ENCODE measurements at regions not wholly inside any gene's neighbourhood (a gene's known extent, or its start where the extent isn't known, plus 50 kb on each side); places are given as distances from the start of the nearest gene placed in this dataset.

DNA sequence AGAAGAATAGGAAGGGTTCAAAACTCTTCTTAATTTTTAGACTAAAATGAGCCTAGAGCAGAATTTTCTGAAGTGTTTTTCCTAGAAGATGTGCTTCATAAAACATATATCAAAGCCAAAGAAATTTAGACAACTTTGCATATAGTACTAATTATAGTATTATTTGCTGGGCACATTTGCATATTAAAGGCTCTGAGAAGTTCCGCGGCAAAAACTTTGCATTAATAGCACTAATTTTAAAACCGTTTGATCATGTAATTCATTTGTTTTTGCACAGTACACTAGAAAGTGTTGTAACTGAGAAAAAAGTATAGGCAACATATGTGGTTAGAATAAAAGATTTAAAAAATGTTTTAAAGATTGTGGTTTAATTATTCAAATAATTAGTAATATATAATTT lies 412.0 kb upstream of the NR2F2 start:
- no peaks in the 10 kb centered on the region for H3K36me3 ChIP-seq (ENCODE audit: insufficient read depth, low read length)
- H3K27ac ChIP-seq (ENCODE audit: low read depth, low read length): no peak overlapping the region
- no peaks in the 10 kb centered on the region for H3K9me3 ChIP-seq (ENCODE audit: low read length)
- H3K4me1 ChIP-seq (ENCODE audit: insufficient read depth, low read length): no peaks in the 10 kb centered on the region
- no peaks in the 10 kb centered on the region for H3K27me3 ChIP-seq (ENCODE audit: control insufficient read depth in 1 of 2, insufficient read depth in 2 of 2, low read length in 2 of 2)
- H3K9ac ChIP-seq (ENCODE audit: low read length): no peak overlapping the region
- no peak overlapping the region for H3K4me3 ChIP-seq (ENCODE audit: low read depth in 1 of 2, low read length in 2 of 2)

DNA sequence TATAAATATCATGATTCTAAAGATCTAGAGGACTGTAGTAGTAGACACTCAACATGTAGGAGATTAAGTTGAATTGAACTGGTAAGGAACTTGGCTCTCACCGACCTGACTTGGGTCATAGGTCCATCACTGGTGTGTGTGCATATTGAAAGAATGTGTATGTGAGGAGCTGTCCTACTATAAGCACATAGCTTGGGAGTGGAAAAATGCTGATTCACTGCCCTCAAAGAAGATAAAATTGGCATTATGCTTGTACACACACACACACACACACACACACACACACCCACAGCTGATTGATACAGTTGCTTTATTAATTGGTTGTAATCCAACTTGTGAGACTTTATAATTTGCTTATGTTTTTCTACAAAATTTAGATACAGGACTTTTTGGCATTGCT lies 411.0 kb upstream of the NR2F2 start:
- H3K27me3 ChIP-seq (ENCODE audit: control insufficient read depth in 1 of 2, insufficient read depth in 2 of 2, low read length in 2 of 2): no peaks in the 10 kb centered on the region
- H3K4me1 ChIP-seq (ENCODE audit: insufficient read depth, low read length): no peaks in the 10 kb centered on the region
- H3K36me3 ChIP-seq (ENCODE audit: insufficient read depth, low read length): no peaks in the 10 kb centered on the region

DNA sequence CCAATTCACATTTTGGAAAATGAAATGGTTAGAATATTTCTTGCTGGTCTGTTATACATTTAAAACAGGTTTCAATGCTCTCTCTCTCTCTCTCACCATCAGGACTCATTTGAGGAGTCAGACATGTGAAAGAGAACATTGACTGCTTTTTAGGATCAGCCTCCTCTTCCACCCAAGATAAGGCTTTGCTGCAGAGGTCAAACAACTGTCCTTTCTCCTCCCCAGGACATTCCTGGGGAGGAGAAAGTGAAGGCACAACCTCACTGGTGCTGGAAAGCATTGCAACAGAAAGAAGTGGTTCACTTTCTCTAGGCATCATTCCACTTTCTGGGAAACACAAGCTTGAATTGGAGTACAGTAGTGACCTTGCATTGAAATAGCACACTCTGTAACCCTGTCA lies 409.1 kb upstream of the NR2F2 start:
- Histone ChIP-seq H3K27me3 (ENCODE audit: control insufficient read depth in 1 of 2, insufficient read depth in 2 of 2, low read length in 2 of 2) (no peaks in the 10 kb centered on the region), H3K9me3 (ENCODE audit: low read length) (no peaks in the 10 kb centered on the region), H3K9ac (ENCODE audit: low read length) (no peak overlapping the region), H3K4me1 (ENCODE audit: insufficient read depth, low read length) (no peaks in the 10 kb centered on the region), H3K36me3 (ENCODE audit: insufficient read depth, low read length) (no peaks in the 10 kb centered on the region), H3K27ac (ENCODE audit: low read depth, low read length) (no peak overlapping the region), H3K4me3 (ENCODE audit: low read depth in 1 of 2, low read length in 2 of 2) (no peak overlapping the region)

More for the DNA sequence above, 411.0 kb upstream of the NR2F2 start:
- no peaks in the 10 kb centered on the region for H3K9me3 ChIP-seq (ENCODE audit: low read length)
- no peak overlapping the region for H3K27ac ChIP-seq (ENCODE audit: low read depth, low read length)
- H3K9ac ChIP-seq (ENCODE audit: low read length): no peak overlapping the region
- no peak overlapping the region for H3K4me3 ChIP-seq (ENCODE audit: low read depth in 1 of 2, low read length in 2 of 2)

DNA sequence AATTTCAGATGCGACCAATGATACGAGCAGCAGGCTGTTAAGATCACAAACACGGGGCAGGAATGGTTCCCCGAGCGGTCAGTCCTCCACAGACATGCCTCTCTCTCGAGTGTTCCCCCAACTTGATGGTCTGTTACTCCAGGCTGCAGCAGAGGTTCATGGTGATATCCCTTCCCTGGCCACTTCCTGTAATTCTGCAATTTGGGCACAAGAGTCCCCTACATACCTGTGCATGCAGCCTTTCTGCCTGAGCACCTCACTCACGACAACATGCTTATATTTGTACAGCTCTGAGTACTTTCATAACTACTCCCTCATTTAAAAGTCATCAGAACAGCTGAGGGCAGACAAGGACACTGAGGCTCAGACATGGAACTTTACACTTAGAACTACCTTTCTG lies 408.1 kb upstream of the NR2F2 start:
- no peak overlapping the region for H3K9ac ChIP-seq (ENCODE audit: low read length)

DNA sequence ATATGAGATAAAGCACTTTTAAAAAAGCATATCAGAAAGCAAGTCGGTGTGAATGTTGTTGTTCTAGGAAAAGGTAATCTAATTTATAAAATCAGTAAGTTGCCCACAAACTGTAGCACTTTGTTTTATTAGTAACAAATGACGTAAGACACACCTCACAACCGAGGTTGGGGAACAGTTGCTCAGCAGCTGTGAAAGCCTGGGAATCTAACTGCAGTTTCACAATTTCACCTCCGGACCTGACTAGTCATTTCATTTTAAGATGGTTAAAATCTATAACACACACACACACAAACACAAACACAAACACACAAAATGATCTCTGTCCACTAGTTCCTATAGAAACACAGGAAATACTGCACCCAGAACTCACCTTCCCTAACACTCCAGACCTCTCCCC lies 406.7 kb upstream of the NR2F2 start:
- no peak overlapping the region for H3K9ac ChIP-seq (ENCODE audit: low read length)
- H3K27me3 ChIP-seq (ENCODE audit: control insufficient read depth in 1 of 2, insufficient read depth in 2 of 2, low read length in 2 of 2): no peaks in the 10 kb centered on the region
- no peaks in the 10 kb centered on the region for H3K36me3 ChIP-seq (ENCODE audit: insufficient read depth, low read length)
- H3K4me3 ChIP-seq (ENCODE audit: low read depth in 1 of 2, low read length in 2 of 2): no peak overlapping the region
- H3K9me3 ChIP-seq (ENCODE audit: low read length): no peaks in the 10 kb centered on the region
- no peak overlapping the region for H3K27ac ChIP-seq (ENCODE audit: low read depth, low read length)
- H3K4me1 ChIP-seq (ENCODE audit: insufficient read depth, low read length): no peaks in the 10 kb centered on the region

More for the DNA sequence above, 408.1 kb upstream of the NR2F2 start:
- Histone ChIP-seq H3K36me3 (ENCODE audit: insufficient read depth, low read length) (no peaks in the 10 kb centered on the region), H3K27ac (ENCODE audit: low read depth, low read length) (no peak overlapping the region), H3K4me1 (ENCODE audit: insufficient read depth, low read length) (no peaks in the 10 kb centered on the region), H3K27me3 (ENCODE audit: control insufficient read depth in 1 of 2, insufficient read depth in 2 of 2, low read length in 2 of 2) (no peaks in the 10 kb centered on the region), H3K4me3 (ENCODE audit: low read depth in 1 of 2, low read length in 2 of 2) (no peak overlapping the region), H3K9me3 (ENCODE audit: low read length) (no peaks in the 10 kb centered on the region)

DNA sequence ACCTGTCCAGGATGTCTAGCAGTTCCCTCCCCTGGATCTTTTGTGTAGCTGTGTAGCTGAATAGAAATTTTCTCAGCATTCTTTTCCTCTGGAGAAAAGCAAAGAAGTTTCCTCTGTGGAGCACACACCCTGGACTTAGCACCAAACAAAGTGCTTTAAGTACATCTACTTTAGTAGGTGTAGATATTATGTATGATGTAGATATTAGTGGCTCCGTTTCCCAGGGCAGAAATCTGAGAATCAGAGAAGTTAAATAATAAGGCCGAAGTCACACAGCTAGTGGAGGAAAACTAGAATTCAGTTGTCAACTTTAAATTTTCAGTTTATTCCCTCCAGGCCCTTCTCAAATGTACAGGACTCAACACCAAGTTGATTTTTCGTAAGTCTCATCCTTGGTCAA lies 401.7 kb upstream of the NR2F2 start:
- H3K27ac ChIP-seq (ENCODE audit: low read depth, low read length): no peak overlapping the region
- H3K4me3 ChIP-seq (ENCODE audit: low read depth in 1 of 2, low read length in 2 of 2): no peak overlapping the region
- no peaks in the 10 kb centered on the region for H3K36me3 ChIP-seq (ENCODE audit: insufficient read depth, low read length)
- H3K27me3 ChIP-seq (ENCODE audit: control insufficient read depth in 1 of 2, insufficient read depth in 2 of 2, low read length in 2 of 2): no peaks in the 10 kb centered on the region
- H3K9me3 ChIP-seq (ENCODE audit: low read length): no peaks in the 10 kb centered on the region
- H3K9ac ChIP-seq (ENCODE audit: low read length): no peak overlapping the region
- no peaks in the 10 kb centered on the region for H3K4me1 ChIP-seq (ENCODE audit: insufficient read depth, low read length)

DNA sequence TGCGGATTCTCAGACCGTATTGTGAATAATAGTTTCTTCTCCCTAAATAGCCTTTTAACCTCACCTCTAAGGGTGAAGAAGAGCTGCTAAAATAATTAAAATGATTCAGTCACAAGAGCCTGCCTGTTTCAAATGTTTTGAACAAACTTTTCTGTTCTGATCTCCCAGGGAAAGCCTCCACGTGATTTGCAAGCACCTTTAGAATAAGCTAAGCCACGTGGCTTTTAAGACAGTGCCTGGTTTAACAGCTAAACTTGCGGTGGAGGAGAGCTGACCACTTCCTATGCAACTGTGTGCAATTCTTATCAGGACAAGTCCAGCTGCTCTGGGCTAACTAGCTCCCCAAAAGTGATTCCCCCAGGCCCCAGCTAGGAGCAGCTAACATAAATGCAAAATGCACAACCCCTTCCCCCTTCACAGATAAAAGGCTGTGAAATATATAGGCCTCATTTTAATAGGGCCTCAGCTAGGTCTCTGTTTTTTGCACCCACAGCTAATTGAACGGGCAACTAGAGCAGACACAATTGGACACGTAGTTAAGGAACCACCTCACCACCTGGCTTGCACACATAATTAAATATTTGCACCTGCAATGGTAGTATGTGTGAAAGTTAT lies 401.2 kb upstream of the NR2F2 start:
- Histone ChIP-seq H3K27me3 (ENCODE audit: control insufficient read depth in 1 of 2, insufficient read depth in 2 of 2, low read length in 2 of 2) (no peaks in the 10 kb centered on the region), H3K27ac (ENCODE audit: low read depth, low read length) (no peak overlapping the region), H3K9ac (ENCODE audit: low read length) (no peak overlapping the region), H3K4me3 (ENCODE audit: low read depth in 1 of 2, low read length in 2 of 2) (no peak overlapping the region), H3K4me1 (ENCODE audit: insufficient read depth, low read length) (no peaks in the 10 kb centered on the region), H3K36me3 (ENCODE audit: insufficient read depth, low read length) (no peaks in the 10 kb centered on the region), H3K9me3 (ENCODE audit: low read length) (no peaks in the 10 kb centered on the region)

DNA sequence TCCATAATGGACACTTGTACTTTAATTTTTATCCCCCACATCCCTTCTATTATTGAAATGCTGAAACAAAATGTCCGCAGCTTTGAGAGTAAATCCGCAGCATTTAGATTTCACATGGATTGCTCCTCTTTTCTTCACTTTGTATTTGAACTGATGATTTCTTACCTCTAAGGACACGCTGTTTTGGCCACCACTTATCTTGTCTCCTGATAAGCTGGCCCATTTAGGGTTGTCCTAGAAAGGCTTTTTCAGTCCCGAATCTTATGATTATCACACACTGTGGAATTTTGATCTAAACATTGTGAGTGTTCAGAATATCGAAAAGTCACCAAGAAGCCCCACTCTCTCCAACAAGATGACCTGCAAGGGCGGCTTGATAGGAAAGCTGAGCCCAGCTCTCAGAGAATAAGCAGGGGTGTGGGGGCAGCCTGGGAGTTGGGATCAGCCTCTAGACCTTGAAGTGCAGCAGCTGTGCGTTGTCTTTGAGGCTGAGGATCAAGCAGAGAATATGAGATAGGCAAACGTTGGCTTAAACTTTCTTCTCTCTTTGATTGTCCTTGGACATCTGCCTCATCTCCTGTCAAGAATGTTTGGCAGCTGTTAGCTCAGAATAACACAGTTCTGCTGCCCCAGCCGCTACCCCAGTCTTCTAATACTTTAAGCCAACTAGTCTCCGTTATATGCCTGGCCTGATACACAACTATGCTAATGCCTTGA lies 399.7 kb upstream of the NR2F2 start:
- H3K4me1 ChIP-seq (ENCODE audit: insufficient read depth, low read length): no peaks in the 10 kb centered on the region
- no peaks in the 10 kb centered on the region for H3K9me3 ChIP-seq (ENCODE audit: low read length)
- no peak overlapping the region for H3K27ac ChIP-seq (ENCODE audit: low read depth, low read length)
- H3K36me3 ChIP-seq (ENCODE audit: insufficient read depth, low read length): no peaks in the 10 kb centered on the region
- no peak overlapping the region for H3K9ac ChIP-seq (ENCODE audit: low read length)
- H3K4me3 ChIP-seq (ENCODE audit: low read depth in 1 of 2, low read length in 2 of 2): no peak overlapping the region
- H3K27me3 ChIP-seq (ENCODE audit: control insufficient read depth in 1 of 2, insufficient read depth in 2 of 2, low read length in 2 of 2): no peaks in the 10 kb centered on the region

DNA sequence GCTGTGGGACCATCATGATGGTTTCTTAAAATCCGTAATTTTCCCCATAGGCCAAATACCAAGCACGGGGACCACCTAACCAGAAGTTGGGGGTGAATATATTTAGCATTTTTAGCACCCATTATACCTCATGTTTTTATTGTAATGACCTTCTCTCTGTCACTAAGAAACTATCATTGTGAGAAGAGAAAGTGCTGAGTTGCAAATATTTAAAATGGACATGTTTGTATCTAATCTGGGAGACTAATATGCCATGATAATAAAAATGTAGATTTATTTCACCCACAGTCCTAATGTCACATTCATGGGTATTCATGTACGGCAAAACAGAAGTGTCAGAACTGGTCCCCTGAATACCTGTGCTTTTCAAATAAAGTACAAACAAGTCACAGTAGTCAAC lies 398.9 kb upstream of the NR2F2 start:
- no peaks in the 10 kb centered on the region for H3K4me1 ChIP-seq (ENCODE audit: insufficient read depth, low read length)
- H3K9me3 ChIP-seq (ENCODE audit: low read length): no peaks in the 10 kb centered on the region
- no peak overlapping the region for H3K9ac ChIP-seq (ENCODE audit: low read length)
- H3K27ac ChIP-seq (ENCODE audit: low read depth, low read length): no peak overlapping the region
- H3K36me3 ChIP-seq (ENCODE audit: insufficient read depth, low read length): no peaks in the 10 kb centered on the region
- no peaks in the 10 kb centered on the region for H3K27me3 ChIP-seq (ENCODE audit: control insufficient read depth in 1 of 2, insufficient read depth in 2 of 2, low read length in 2 of 2)
- no peak overlapping the region for H3K4me3 ChIP-seq (ENCODE audit: low read depth in 1 of 2, low read length in 2 of 2)

DNA sequence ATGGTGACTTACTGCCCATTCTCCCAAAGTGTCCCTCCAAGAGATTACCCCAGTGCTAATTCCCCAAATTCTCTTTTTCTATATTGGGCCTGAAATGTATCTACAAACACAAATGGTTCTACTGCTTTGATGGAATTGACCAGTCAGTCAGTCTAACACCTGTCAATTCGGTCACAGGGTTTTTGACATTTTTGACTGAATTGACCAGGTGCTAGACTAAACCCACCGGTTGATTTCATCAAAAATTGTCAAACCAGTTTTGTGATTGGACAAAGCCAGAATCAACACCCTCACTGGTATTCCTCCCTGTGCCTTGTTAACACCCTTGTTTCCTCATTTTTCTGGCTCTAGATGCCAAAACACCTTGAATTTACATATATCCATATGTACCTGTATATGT lies 398.4 kb upstream of the NR2F2 start:
- Histone ChIP-seq H3K36me3 (ENCODE audit: insufficient read depth, low read length) (no peaks in the 10 kb centered on the region), H3K4me3 (ENCODE audit: low read depth in 1 of 2, low read length in 2 of 2) (no peak overlapping the region), H3K9ac (ENCODE audit: low read length) (no peak overlapping the region), H3K9me3 (ENCODE audit: low read length) (no peaks in the 10 kb centered on the region), H3K27me3 (ENCODE audit: control insufficient read depth in 1 of 2, insufficient read depth in 2 of 2, low read length in 2 of 2) (no peaks in the 10 kb centered on the region), H3K4me1 (ENCODE audit: insufficient read depth, low read length) (no peaks in the 10 kb centered on the region), H3K27ac (ENCODE audit: low read depth, low read length) (no peak overlapping the region)

DNA sequence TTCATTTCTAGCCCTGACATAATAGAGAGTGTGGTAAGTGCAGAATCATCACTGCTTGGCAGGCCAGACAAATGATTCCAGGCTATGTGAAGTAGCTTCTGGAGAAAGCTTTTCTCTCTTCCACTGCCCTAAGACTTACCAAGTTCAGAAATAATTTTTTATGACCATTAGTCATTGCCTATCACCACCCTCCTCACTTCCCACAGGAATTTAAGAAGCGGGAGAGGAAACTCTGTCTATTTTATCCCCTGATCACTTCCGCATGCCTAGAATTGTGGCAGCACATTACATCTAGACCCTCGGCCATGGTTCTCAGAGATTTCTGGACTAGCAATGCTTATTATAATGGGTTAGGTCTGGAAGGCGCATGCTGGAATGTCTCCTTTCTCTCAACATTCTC lies 397.8 kb upstream of the NR2F2 start:
- Histone ChIP-seq H3K4me3 (ENCODE audit: low read depth in 1 of 2, low read length in 2 of 2) (no peak overlapping the region), H3K9ac (ENCODE audit: low read length) (no peak overlapping the region), H3K4me1 (ENCODE audit: insufficient read depth, low read length) (no peaks in the 10 kb centered on the region), H3K27ac (ENCODE audit: low read depth, low read length) (no peak overlapping the region), H3K9me3 (ENCODE audit: low read length) (no peaks in the 10 kb centered on the region), H3K27me3 (ENCODE audit: control insufficient read depth in 1 of 2, insufficient read depth in 2 of 2, low read length in 2 of 2) (no peaks in the 10 kb centered on the region), H3K36me3 (ENCODE audit: insufficient read depth, low read length) (no peaks in the 10 kb centered on the region)

DNA sequence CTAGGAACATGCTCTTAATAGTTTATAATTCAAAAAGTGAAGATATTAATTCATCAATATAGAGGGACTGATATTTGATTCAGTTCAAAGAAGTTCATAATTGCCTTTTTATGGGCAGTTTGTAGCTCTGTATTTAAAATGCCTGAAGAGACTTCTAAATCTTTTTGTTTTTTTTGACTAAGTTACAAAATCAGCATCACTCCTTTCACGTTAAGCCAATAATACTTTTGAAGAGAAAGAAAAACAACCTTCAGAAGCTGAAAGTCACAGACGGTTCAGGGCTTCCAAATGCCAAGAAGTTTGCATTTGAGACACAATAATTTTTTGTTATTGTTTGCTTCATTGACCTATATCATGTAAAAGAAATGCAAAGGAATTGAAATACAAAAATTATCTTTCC lies 394.6 kb upstream of the NR2F2 start:
- Histone ChIP-seq H3K27me3 (ENCODE audit: control insufficient read depth in 1 of 2, insufficient read depth in 2 of 2, low read length in 2 of 2) (no peaks in the 10 kb centered on the region), H3K36me3 (ENCODE audit: insufficient read depth, low read length) (no peaks in the 10 kb centered on the region), H3K9me3 (ENCODE audit: low read length) (no peaks in the 10 kb centered on the region), H3K27ac (ENCODE audit: low read depth, low read length) (no peak overlapping the region), H3K4me1 (ENCODE audit: insufficient read depth, low read length) (no peaks in the 10 kb centered on the region), H3K4me3 (ENCODE audit: low read depth in 1 of 2, low read length in 2 of 2) (no peak overlapping the region), H3K9ac (ENCODE audit: low read length) (no peak overlapping the region)

Data from muscle layer of colon (tissue), 2 donors.